ENCODE measurements at regions not wholly inside any gene's neighbourhood (a gene's known extent, or its start where the extent isn't known, plus 50 kb on each side); places are given as distances from the start of the nearest gene placed in this dataset.
"Not testable (repeated sequence)": the region's sequence is repeated elsewhere in the genome, so short reads cannot be mapped to it uniquely, and the experiment has no call there.

- Histone ChIP-seq H3K4me1 (ENCODE audit: insufficient read depth) (no peaks in the 10 kb centered on the region), H3K4me2 (no peak overlapping the region), H3K27ac (ENCODE audit: low read depth) (no peak overlapping the region), H3K79me2 (replicated peaks; ENCODE audit: insufficient read depth) (no peaks in the 10 kb centered on the region), H3K27me3 (ENCODE audit: insufficient read depth) (no peaks in the 10 kb centered on the region), H3K36me3 (ENCODE audit: insufficient read depth) (no peaks in the 10 kb centered on the region), H3K9me2 (ENCODE audit: insufficient read depth) (peaks cover 5% of the 10 kb centered on the region; the same call in 1 of the 2 replicates), H2AFZ (no peak overlapping the region), H3F3A (replicated peaks; ENCODE audit: low read depth) (no peaks in the 10 kb centered on the region), H4K20me1 (replicated peaks; ENCODE audit: insufficient read depth) (no peaks in the 10 kb centered on the region), H3K4me3 (no peak overlapping the region)
- Mint-ChIP-seq H3K4me3 (no peak overlapping the region), H3K27ac (no peak overlapping the region), H3K27me3 (ENCODE audit: insufficient read depth, low read depth, poor library complexity) (peaks cover 5% of the 10 kb centered on the region), H3K4me1 (no peaks in the 10 kb centered on the region; the same call in 2 of the 3 replicates), H3K36me3 (ENCODE audit: low read depth) (no peaks in the 10 kb centered on the region), H3K9me3 (no peaks in the 10 kb centered on the region; the same call in 2 of the 3 replicates)
- ATAC-seq (no peak), DNase-seq (ENCODE audit: low spot score) (no peak)
- TF ChIP-seq NANOG (IDR thresholded peaks at IDR 0.05; ENCODE audit: borderline replicate concordance) (no peak), ZNF114 (CRISPR knock-in tag; IDR thresholded peaks at IDR 0.05) (no peak), ETS1 (IDR thresholded peaks at IDR 0.05) (no peak), EZH2 (IDR thresholded peaks at IDR 0.05; ENCODE audit: low read depth, unreplicated experiment) (no peak), STAT1 (IDR thresholded peaks at IDR 0.05; ENCODE audit: unreplicated experiment) (no peak), ZNF331 (CRISPR knock-in tag; IDR thresholded peaks at IDR 0.05; ENCODE audit: low read depth) (no peak), EZH2phosphoT487 (IDR thresholded peaks at IDR 0.05; ENCODE audit: unreplicated experiment) (no peak), CTCF (conservative IDR thresholded peaks at IDR 0.05; ENCODE audit: low read depth in 2 of 2) (no peak)
Observed at GRCh38 chr2:145887915-145888314, 1368.0 kb upstream of the ZEB2 start.

DNA sequence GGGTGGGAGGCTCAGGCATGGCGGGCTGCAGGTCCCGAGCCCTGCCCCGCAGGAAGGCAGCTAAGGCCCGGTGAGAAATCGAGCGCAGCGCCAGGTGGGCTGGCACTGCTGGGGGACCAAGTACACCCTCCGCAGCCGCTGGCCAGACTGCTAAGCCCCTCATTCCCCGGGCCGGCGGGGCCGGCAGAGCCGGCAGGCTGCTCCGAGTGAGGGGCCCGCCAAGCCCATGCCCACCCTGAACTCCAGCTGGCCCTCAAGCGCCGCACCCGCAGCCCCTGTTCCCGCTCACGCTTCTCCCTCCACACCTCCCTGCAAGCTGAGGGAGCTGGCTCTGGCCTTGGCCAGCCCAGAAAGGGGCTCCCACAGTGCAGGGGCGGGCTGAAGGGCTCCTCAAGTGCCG, 1361.1 kb upstream of the ZEB2 start:
- H3K36me3 Mint-ChIP-seq (ENCODE audit: low read depth); H3K27me3 Mint-ChIP-seq (ENCODE audit: insufficient read depth, low read depth, poor library complexity); H3K4me1 ChIP-seq (ENCODE audit: insufficient read depth); H3K4me3 Mint-ChIP-seq; H3K4me3 ChIP-seq; H3K27me3 ChIP-seq (ENCODE audit: insufficient read depth); H3K4me1 Mint-ChIP-seq; H3K4me2 ChIP-seq; H3K9me3 Mint-ChIP-seq; H3K27ac ChIP-seq (ENCODE audit: low read depth); H3K27ac Mint-ChIP-seq; DNase-seq (ENCODE audit: low spot score); H4K20me1 ChIP-seq (replicated peaks; ENCODE audit: insufficient read depth); H3K79me2 ChIP-seq (replicated peaks; ENCODE audit: insufficient read depth); H2AFZ ChIP-seq; ATAC-seq; H3F3A ChIP-seq (replicated peaks; ENCODE audit: low read depth); H3K36me3 ChIP-seq (ENCODE audit: insufficient read depth); H3K9me2 ChIP-seq (ENCODE audit: insufficient read depth): not testable (repeated sequence)

GRCh38 chr2:145875016-145875415, 1355.1 kb upstream of the ZEB2 start:
- no peak overlapping the region for H3K27ac ChIP-seq (ENCODE audit: low read depth)
- no peak overlapping the region for H3K4me3 ChIP-seq
- peaks cover 7% of the 10 kb centered on the region; the same call in 1 of the 2 replicates for H3K9me2 ChIP-seq (ENCODE audit: insufficient read depth)
- no peak overlapping the region for H3K4me2 ChIP-seq
- H3K4me1 ChIP-seq (ENCODE audit: insufficient read depth) = no peaks in the 10 kb centered on the region; the same call in 1 of the 2 replicates
- Mint-ChIP-seq H3K27me3 (ENCODE audit: insufficient read depth, low read depth, poor library complexity) (peaks cover 3% of the 10 kb centered on the region), H3K4me1 (no peaks in the 10 kb centered on the region; the same call in 2 of the 3 replicates), H3K9me3 (peaks cover 3% of the 10 kb centered on the region; the same call in 2 of the 3 replicates), H3K36me3 (ENCODE audit: low read depth) (peaks cover 4% of the 10 kb centered on the region; the same call in 1 of the 3 replicates), H3K27ac (no peak overlapping the region), H3K4me3 (no peak overlapping the region)
- H3K79me2 ChIP-seq (replicated peaks; ENCODE audit: insufficient read depth) = no peaks in the 10 kb centered on the region
- no peak for DNase-seq (ENCODE audit: low spot score)
- no peaks in the 10 kb centered on the region for H4K20me1 ChIP-seq (replicated peaks; ENCODE audit: insufficient read depth)
- H3K27me3 ChIP-seq (ENCODE audit: insufficient read depth) = no peaks in the 10 kb centered on the region
- H3K36me3 ChIP-seq (ENCODE audit: insufficient read depth) = no peaks in the 10 kb centered on the region
- ATAC-seq = no peak
- TF ChIP-seq ZNF331 (CRISPR knock-in tag; IDR thresholded peaks at IDR 0.05; ENCODE audit: low read depth) = no peak
- H3F3A ChIP-seq (replicated peaks; ENCODE audit: low read depth) = no peaks in the 10 kb centered on the region
- H2AFZ ChIP-seq = peak overlapping the region; percentile 40; the same call in 1 of the 2 replicates

All from GM23338 (cell line).